ENCODE measurements at regions not wholly inside any gene's neighbourhood (a gene's known extent, or its start where the extent isn't known, plus 50 kb on each side); places are given as distances from the start of the nearest gene placed in this dataset.

DNA sequence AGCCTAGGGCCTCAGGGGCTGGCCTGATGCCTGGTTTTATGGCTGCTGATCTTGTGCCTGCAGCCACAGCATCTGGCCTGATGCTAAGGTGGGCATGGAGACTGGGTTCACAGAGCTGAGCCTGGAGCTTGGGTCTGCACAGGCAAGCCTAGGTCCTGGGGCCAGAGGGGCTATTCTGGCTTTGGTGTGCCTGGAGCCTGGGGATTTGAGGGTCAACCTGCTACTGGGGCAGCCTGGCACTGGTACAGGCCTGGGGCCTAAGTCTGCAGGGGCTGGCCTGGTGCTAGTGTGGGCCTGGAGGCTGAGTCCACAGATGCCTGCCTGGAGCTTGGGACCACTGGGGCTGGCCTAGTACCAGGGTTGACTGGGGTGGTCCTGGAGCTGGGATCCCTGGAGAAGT lies 481.8 kb upstream of the GHITM start:
- no peak for DNase-seq (ENCODE audit: low read depth in 2 of 2)

DNA sequence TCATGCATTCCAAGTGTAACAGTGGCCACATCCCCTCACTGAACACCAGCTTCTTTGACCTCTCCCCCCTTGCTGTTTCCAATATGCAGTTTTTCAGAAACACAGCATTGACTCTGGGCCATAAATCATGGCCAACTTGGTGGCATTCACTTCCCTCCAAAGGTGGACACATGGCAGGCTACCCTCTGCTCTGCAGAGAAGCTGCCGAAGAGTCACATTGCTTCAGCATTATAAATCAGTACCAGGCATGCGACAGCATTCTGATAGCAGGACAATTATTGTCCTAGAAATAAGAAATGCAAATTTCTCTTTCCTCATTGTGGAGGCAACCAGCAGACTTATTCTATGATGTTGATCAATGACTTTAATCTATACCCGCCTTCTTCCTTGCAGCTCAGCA lies 475.4 kb upstream of the GHITM start:
- no peak for DNase-seq (ENCODE audit: low read depth in 2 of 2)

DNA sequence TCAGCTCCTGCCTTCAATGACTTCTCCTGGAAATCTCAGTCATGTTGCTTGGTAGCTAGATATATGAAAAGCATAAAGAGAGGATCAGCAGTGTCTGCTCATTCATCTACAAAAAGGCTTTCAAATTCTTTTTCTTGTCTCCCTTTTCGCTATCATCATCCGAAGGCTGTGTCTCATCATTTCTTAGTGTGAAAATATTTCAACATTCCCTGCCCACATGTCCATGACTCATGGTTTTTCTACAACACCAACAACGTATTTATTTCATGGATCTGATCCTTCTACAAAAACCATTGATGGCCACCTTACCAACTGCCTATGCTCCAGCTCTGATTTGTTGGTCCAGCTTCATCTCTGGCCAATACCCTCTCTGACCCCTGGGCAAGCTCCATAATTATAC lies 472.5 kb upstream of the GHITM start:
- no peak for DNase-seq (ENCODE audit: low read depth in 2 of 2)

DNA sequence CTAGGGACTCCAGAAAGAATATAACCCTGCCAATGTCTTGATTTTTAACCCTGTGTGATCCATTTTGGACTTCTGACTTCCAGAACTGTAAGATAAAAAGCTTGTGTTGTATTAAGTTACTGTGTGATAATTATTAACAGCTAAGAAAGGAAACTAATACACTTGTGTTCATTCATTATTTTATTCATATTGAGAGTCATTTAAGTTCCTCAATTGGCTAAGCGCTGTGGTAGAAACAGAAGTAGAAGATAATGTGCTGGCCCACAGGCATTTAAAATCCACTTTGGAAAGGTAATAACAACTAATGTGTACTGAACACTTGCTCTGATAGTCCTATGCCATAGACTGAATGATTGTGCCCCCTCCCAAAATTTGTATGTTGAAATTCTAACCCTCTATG lies 471.7 kb upstream of the GHITM start:
- DNase-seq (ENCODE audit: low read depth in 2 of 2), result no peak

DNA sequence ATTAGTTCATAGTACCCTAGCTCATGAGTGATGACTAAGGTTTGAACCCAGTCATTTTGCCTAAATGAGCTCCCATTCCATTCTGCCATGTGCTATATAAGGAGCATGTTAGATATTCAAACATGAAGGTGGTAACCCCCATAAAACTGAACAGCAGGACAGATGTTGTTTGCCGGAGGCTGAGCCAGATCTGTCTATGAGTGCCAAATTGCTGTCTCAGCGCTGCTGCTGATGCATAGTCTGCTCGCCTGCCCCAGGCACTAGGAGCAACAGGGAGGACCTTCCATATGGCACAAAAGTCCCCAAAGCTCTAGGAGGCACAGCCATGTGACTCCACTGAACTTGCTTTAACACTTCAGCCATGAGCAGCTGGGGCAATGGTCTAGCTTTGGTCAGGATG lies 466.0 kb upstream of the GHITM start:
- DNase-seq (ENCODE audit: low read depth in 2 of 2), result no peak

DNA sequence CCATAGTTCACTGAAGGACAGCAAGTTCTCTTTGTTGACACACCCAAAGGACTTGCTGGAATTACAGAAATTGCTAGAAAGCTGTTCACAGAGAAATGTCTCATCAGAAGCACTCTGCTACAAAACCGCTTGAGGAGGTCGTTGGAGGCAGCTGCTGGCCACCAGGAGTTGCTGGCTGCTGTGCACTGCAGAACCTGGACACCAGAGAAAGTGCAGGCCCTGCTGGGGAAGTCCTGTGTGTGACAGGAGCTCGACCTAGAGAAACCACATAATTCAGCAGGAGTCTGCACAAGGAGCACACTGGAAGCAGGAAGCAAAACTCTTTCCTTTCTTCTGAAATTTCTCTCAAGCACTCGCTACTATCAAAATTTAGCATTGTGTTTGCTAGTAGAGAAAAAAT lies 461.5 kb upstream of the GHITM start:
- DNase-seq (ENCODE audit: low read depth in 2 of 2), result no peak

DNA sequence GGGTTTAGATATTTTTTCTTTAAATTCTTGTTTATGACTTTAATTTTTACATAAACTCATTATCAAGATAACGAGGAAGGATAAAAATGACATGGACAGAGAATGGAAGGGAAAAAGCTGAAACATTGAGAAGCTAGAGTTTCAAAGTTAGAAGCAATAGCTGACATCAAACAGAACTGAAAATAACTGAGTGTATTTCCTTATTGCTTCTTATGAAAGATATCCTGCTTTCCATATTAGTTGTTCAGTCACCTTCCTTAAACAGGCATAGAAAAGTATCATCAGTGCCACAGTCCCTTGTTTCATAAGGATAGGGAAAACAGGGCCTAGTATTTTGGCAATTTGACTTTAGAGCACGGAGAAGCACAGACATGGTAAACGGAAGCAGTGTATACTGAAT lies 460.5 kb upstream of the GHITM start:
- no peak for DNase-seq (ENCODE audit: low read depth in 2 of 2)

DNA sequence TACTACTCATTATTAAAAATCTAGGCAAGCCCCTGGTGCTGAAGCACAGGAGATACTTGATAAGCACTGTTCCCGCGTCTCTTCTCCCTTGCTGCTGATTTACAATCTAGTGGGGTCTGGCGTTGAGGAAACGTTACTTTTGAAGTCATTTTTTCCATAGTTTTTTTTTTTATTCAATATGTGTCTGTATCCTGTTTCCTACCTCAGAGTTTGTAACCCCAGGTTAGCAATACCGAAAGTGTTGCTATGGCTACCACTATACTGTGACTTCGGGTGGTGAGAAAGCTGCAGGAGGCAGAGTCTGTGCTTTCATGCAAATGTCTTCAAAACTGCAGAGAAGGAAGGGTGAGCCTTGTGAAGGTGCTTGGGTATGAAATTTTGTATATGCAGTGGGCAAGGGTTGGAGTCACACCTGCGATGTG lies 458.8 kb upstream of the GHITM start:
- peak; percentile 12 for DNase-seq (ENCODE audit: low read depth in 2 of 2)

DNA sequence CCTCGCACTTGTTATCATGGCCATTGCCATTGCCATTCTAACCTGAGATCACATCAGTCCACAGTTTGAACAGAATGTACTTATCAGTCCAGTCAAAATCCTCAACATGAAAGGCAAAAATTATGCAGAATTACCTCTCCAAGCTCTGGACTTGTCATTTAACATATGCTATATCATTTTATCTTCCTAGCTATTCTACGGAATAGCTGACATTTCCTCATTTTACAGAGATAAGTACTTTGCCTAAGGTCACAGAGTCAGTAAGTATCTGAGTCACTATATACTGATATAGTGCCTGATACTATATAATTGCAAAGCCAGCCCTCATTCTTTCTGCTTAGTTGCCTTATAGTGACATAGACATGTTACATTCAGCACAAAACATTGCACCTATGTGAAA lies 456.9 kb upstream of the GHITM start:
- no peak for DNase-seq (ENCODE audit: low read depth in 2 of 2)

DNA sequence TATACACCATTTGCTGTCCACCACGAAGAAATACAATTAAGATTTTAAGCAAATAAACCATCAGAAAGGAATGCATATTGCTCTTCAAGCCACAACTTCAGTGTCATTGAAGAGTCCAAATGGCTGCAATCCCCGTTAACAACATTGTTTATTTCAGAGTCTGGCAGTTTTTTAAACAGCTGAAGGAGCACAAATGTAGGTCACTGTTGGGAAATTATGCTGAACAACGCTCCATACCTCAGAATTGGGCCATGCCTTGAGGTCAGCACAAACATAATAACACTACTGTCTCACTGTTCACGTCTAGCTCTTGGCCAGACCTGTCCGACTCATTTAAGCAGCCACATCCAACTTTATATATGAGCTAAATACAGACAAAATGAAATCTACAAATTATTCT lies 453.9 kb upstream of the GHITM start:
- no peak for DNase-seq (ENCODE audit: low read depth in 2 of 2)

DNA sequence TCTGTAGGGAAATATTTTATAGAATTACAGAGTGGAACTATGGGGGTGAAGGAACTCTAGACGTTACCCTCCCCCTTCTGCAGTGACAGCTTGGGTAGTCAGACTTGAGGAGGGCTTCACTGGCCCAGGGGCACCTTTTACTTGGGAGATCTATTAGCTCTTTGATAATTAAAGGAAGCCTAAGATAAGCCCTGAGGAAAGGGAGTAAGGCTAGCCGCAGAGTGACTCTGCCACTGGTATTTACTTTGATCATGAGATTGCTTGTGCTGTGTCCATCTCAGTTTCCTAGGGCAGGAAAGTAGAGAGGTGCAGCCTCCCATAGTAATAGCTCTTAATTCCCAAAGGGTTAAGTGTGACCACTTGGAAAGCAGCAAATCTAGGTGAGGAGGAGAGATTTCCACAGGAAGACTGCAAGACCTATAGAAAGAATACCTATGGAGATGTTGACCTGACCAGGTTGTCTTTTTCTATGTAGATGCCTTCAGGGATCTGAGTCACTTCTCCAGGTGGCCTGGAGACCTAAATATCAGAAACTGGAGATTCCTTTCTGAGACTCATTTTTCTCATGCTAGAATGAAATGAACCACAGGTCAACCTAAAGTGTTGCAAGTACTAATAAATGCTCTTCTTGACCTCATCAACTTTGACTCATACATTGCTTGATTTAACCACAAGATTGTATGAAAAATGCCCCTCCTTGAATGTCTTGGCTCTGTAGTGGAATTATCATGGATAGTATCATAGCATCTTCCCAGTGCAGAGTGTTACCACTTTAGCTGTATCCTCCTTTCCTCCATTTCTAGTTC lies 447.3 kb upstream of the GHITM start:
- no peak for DNase-seq (ENCODE audit: low read depth in 2 of 2)

DNA sequence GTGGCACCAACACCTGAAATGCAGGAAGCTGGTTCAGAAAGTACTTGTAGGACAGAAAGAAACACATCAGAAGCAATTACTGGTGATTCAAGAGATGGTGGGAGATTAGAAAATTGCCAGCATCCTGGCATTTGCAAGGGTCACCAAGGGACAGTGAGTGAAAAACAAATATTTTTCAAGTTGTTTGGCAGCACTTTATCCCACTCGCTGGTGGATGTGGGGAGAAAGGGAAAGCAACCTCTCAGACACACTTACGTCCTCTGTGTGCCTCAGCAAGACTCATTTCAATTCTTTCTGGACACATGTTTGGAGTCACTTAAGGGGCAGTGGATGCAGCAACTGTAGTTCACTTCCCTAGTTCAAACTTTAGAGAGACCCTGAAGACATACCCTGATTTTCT lies 440.4 kb upstream of the GHITM start:
- no peak for DNase-seq (ENCODE audit: low read depth in 2 of 2)

DNA sequence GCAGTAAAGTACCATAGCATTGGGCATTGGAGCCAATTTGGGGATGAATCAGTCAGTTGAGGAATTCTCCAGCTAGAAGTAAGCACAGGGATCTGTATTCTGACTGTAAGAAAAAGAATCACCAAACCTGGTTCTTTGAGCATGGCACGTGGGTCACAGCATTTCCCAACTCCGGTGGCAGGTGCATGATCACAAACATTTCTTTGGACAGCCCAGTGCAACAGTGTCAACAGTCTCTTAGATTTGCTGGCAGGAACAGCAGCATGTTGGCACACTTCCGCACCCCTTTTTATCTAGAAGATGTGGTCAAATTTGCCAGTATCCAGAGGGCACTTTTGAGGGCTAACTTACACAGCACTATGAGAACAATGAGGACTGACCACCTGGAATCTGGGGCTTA lies 437.5 kb upstream of the GHITM start:
- no peak for DNase-seq (ENCODE audit: low read depth in 2 of 2)

DNA sequence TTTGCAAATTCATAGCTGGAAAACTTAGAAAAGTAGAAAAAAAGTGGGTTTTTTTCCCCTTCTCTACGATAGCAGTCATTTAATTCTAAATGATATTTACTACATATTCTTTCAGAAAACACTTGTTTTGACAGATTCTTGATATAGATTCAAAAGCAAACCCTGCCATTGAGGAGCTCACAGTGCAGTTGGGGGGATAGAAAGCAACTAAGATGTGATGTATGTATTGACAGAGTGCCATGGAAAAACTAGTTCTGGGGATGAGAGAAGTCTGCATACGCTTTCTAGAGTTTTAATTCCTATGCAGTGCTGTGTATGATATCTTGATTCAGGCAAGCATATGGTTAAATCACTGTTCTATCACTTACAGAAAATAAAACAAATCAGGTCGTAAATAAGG lies 436.6 kb upstream of the GHITM start:
- no peak for DNase-seq (ENCODE audit: low read depth in 2 of 2)

DNA sequence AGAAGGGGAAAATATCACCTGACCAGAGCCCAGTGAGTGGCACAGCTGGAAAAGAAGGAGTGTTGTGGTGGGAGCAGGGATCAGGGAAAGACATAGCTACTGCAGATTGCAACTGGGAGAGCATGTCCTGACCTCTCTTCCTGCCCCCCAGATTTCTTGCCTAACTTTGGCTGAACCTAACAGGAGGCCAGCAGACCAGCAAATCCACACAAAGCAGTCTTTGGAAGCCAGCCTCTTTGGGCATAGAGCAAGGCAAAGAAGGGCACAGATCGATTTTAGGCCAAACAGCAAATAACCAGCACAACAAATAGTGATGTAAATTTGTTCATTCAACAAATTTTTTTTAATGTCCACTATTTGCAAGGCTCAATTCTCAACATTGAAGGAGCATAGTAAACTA lies 433.2 kb upstream of the GHITM start:
- no peak for DNase-seq (ENCODE audit: low read depth in 2 of 2)

DNA sequence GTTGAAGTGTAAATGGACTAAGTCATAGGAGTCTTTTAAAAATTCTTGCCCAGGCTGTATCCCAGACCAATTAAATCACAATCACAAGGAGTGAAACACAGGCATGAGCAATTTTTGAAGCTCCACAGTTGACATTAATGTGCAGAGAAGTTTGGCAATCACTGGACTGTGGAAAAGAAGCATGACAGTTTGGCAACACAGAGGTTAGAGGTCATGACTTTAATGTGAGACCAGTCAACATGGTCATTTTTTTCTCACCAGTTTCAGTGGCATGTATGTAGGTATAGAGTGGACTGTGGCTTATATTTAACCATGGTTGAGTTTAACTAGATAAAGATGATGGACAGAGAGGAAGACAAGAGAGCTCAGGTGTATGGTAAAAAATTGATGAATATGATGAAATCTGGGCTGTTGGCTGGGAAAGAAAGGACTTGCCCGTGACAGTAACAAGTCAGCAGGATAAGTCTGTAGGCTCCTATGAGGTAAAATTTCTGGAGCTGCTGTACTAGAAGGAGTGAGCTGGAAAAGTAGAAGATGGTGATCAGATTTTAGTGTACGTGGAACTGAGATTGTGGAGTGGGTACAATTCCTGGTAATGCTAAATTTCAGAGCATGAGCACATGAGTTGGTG lies 432.2 kb upstream of the GHITM start:
- no peak for DNase-seq (ENCODE audit: low read depth in 2 of 2)

DNA sequence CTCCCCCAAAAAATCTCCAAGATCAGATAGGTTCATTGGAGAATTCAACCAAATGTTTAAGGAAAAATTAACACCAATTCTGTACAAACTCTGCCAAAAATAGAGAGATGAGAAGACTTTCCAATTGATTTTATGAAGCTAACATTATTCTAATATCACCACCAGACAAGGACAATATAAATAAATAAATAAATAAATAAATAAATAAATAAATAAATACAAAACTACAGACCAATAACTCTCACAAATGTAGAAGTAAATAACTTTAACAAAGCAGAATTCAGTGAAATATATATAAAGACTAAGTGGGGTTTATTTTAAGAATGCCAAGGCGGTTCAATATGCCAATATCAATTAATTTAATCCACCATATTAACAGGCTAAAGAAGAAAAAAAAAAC lies 425.9 kb upstream of the GHITM start:
- DNase-seq (ENCODE audit: low read depth in 2 of 2), result no peak

DNA sequence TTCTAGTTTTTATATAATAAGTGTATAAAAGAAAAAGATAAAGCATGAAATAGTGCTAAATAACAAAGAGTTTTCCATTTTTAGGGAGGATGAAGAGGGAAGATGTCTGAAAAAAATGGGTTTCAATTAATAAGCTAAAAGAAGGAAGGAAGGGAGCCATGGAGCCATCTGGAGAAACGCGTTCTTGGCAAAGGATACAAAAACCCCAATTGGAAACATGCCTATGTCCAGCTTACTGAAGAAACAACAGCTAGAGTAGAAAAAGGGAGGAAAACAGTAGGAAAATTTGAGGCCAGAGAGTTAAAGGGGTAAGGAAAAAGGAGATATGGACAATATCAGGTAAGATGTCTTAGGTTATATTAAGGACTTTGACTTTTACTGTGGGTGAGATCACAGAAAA lies 416.2 kb upstream of the GHITM start:
- DNase-seq (ENCODE audit: low read depth in 2 of 2), result no peak

DNA sequence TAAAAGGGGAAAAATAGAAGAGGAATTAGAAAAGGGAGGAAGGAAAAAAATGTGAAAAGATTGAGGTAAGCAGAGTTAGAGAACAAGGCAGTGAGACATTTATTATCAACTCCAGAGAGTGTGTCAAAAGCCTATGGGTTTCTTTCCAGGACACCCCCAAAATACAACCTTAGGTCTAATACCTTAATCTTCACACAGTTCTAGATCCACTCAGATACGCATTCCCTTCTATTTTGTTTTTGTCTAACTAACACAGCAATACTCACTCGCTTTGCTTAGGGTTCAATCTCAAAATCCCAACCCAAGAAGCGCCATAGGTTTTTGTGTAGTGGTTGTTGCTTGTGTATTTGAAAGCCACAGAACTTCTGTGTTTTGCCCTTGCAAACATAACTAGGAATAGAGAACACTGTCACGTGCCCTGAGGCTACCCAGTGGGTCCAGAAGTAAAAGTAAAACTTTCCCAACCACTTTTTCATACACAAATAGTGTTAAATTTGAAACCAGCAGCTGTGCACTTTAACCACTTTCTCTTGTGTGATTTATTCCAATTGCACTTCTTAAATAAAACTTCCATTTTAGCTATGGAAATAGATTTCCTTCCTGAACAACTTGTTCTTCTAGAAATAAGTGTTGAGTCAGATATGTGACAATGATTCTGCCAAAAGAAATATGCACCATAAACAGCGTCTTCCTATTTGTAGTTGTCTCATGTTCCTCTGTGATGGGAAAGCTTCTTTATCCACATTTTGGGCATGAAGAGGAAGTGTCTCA lies 414.7 kb upstream of the GHITM start:
- DNase-seq (ENCODE audit: low read depth in 2 of 2), result no peak

DNA sequence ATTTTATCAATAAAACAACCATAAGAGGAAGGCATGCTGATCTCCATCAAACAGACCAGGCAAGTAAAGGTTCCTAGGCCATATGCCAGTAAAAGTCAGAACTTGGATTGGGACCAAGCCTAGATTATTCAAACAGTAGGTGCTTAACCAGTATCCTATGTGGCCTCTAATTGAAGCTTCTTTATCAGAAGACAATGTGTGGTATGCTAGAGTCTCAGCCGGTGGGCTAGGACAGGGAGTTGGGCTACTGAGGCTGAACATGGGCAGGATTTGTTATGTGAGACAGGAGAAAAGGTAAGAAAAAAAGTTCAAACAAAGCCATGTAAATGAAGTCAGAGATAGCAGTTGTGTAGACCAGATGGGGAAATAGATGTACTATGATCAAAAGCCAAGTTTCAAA lies 413.7 kb upstream of the GHITM start:
- DNase-seq (ENCODE audit: low read depth in 2 of 2), result no peak

DNA sequence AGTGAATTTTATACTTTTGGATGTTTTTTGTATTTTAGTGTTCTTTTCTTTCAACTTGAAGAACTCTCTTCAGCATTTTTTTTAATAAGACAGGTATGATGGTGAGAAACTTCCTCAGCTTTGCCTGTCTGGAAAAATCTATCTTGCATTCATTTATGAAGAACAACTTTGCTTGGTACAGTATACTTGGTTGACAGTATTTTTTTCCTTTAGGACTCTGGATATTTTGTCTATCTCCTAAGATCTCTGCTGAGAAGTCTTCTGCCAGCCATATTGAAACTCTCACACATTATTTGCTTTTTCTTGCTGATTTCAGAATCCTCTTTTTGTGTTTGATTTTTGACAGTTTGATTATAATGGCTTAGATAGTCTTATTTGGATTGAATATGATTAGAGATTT lies 405.0 kb upstream of the GHITM start:
- DNase-seq (ENCODE audit: low read depth in 2 of 2), result no peak

DNA sequence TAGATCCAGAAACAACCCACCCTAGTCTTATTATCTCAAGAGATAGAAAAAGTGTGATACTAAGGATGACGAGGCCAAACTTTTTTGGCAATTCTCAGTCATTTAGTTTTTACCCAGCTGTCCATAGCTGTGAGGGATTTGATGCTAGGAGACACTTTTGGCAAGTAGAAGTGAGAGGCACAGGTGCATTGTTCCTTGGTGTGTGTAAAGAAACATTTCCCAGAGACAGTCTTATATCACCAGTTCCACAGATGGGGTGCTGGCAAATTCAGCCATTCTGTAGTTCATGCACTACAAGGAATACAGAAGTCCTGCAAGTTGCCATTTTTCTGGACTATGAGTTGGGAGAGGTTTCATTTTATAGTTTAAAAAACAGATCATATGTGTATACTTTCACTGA lies 403.3 kb upstream of the GHITM start:
- DNase-seq (ENCODE audit: low read depth in 2 of 2), result no peak

DNA sequence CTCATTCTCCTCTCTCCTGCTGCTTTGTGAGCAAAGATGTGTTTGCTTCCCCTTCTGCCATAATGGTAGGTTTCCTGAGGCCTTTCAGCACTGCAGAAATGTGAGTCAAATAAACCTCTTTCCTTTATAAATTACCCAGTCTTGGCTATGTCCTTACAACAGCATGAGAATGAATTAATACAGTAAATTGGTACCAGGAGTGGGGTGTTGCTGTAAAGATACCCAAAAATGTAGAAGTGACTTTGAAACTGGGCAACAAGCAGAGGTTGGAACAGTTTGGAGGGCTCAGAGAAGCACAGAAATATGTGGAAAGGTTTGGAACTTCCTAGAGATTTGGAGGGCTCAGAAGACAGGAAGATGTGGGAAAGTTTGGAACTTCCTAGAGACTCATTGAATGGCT lies 388.7 kb upstream of the GHITM start:
- DNase-seq (ENCODE audit: low read depth in 2 of 2), result no peak
